GM12891 (cell line): ENCODE measurements at regions not wholly inside any gene's neighbourhood (a gene's known extent, or its start where the extent isn't known, plus 50 kb on each side); places are given as distances from the start of the nearest gene placed in this dataset.

Experiments used
- POLR2A ChIP-seq: IDR thresholded peaks from 2 replicates; pipeline ENCODE4 v1.6.1; 2011; ENCODE audit warnings: low read depth, low read length, control low read depth
- POLR2AphosphoS5 ChIP-seq: IDR thresholded peaks from 2 replicates; pipeline ENCODE4 v1.6.1; 2011; ENCODE audit warnings: low read depth, low read length, control low read depth
- POU2F2 ChIP-seq: IDR thresholded peaks from 2 replicates; pipeline ENCODE4 v1.6.1; 2011; ENCODE audit warnings: low read depth, mild to moderate bottlenecking, control low read depth, low read length, moderate library complexity

GRCh38 chr2:156704617-156705016, 268.4 kb downstream of the GPD2 start:
- TF ChIP-seq POU2F2 (no peak), POLR2A (no peak), POLR2AphosphoS5 (no peak)
